Neural progenitor cell (in vitro differentiated cells): ENCODE measurements at regions not wholly inside any gene's neighbourhood (a gene's known extent, or its start where the extent isn't known, plus 50 kb on each side); places are given as distances from the start of the nearest gene placed in this dataset.

Experiments
- CTCF ChIP-seq: fragments of 200-600 bp; sonication (generic); IDR thresholded peaks from 2 replicates; pipeline ENCODE4 v1.5.1; 2017; ENCODE audit warnings: antibody characterized with exemption, mild to moderate bottlenecking
- EZH2 ChIP-seq: fragments of 200-600 bp; sonication (generic); IDR thresholded peaks from 2 replicates; pipeline ENCODE4 v1.6.1; 2017; ENCODE audit warnings: antibody characterized with exemption, mild to moderate bottlenecking, moderate library complexity
- EZH2phosphoT487 ChIP-seq: fragments of 200-600 bp; sonication (generic); IDR thresholded peaks from 2 replicates; pipeline ENCODE4 v1.6.1; 2017; ENCODE audit warnings: antibody characterized with exemption

GRCh38 chr16:17606460-17606859 lies 135.7 kb upstream of the XYLT1 start:
- TF ChIP-seq CTCF, result no peak
- no peak for TF ChIP-seq EZH2
- TF ChIP-seq EZH2phosphoT487, result no peak
